PC-3 (cell line): ENCODE measurements at regions not wholly inside any gene's neighbourhood (a gene's known extent, or its start where the extent isn't known, plus 50 kb on each side); places are given as distances from the start of the nearest gene placed in this dataset.

Experiments
- ATAC-seq: fragments of 200-7000 bp; cut with Tn5 transposase; 2 replicates; pipeline ENCODE4 v1.9.1; 2020; ENCODE audit warnings: mild to moderate bottlenecking, moderate library complexity
- BruUV-seq: library from RNA; stranded (reverse); fragments of 400-500 nt; replicated peaks from 2 replicates; lab custom pipeline; 2021; lab: Mats Ljungman, UMichigan
- CTCF ChIA-PET: fragments of 300-600 bp; sonication (Branson Sonifier 250); formaldehyde crosslinking; loops from one replicate; lab custom pipeline; 2022; ENCODE audit warnings: antibody characterized with exemption; lab: Charles Lee
- POLR2A ChIA-PET: fragments of 300-600 bp; sonication (Branson Sonifier 250); formaldehyde crosslinking; loops from one replicate; lab custom pipeline; 2022; ENCODE audit warnings: antibody characterized with exemption; ENCODE audit not compliant: unreplicated experiment; lab: Charles Lee
- DNase-seq: peaks from one replicate; pipeline ENCODE4 v3.0.0-alpha.2; 2015
- H2AFZ ChIP-seq: fragments of 300-600 bp; sonication (generic); 2 replicates; pipeline ENCODE4 v1.6.0; 2016; ENCODE audit warnings: antibody characterized with exemption, low read length
- H3F3A ChIP-seq: fragments of 300-600 bp; sonication (generic); one replicate; pipeline ENCODE4 v1.6.0; 2017; ENCODE audit warnings: antibody characterized with exemption, low read length, control low read depth, mild to moderate bottlenecking; ENCODE audit not compliant: unreplicated experiment
- H3K27ac ChIP-seq: fragments of 300-600 bp; sonication (generic); 2 replicates; pipeline ENCODE4 v1.5.1; 2016; ENCODE audit warnings: mild to moderate bottlenecking, low read length
- H3K27me3 ChIP-seq: fragments of 300-600 bp; sonication (generic); 2 replicates; pipeline ENCODE4 v1.6.1; 2016; ENCODE audit warnings: low read length, mixed read lengths
- H3K36me3 ChIP-seq: fragments of 300-600 bp; sonication (generic); 2 replicates; pipeline ENCODE4 v1.6.1; 2016; ENCODE audit warnings: low read depth, mixed run types, low read length, mixed read lengths
- H3K4me1 ChIP-seq: fragments of 300-600 bp; sonication (generic); 2 replicates; pipeline ENCODE4 v1.5.1; 2016; ENCODE audit warnings: low read length; ENCODE audit not compliant: insufficient read depth
- H3K4me2 ChIP-seq: fragments of 300-600 bp; sonication (generic); 2 replicates; pipeline ENCODE4 v1.6.0; 2016; ENCODE audit warnings: low read length
- H3K4me3 ChIP-seq: fragments of 300-600 bp; sonication (generic); 2 replicates; pipeline ENCODE4 v1.5.1; 2016; ENCODE audit warnings: mild to moderate bottlenecking, low read length, mixed read lengths
- H3K79me2 ChIP-seq: fragments of 300-600 bp; sonication (generic); 2 replicates; pipeline ENCODE4 v1.6.1; 2017; ENCODE audit warnings: low read length, mixed read lengths
- H3K9ac ChIP-seq: fragments of 300-600 bp; sonication (generic); 2 replicates; pipeline ENCODE4 v1.6.0; 2016; ENCODE audit warnings: mild to moderate bottlenecking, low read length
- H3K9me2 ChIP-seq: fragments of 300-600 bp; sonication (generic); replicated peaks from 2 replicates; pipeline ENCODE4 v1.6.1; 2016; ENCODE audit warnings: mixed run types, low read length, mixed read lengths
- H3K9me3 ChIP-seq: fragments of 300-600 bp; sonication (generic); 2 replicates; pipeline ENCODE4 v1.6.1; 2016; ENCODE audit warnings: low read length, mixed read lengths
- H4K20me1 ChIP-seq: fragments of 300-600 bp; sonication (generic); 2 replicates; pipeline ENCODE4 v1.6.1; 2016; ENCODE audit warnings: low read length, mixed read lengths
- EZH2 ChIP-seq: fragments of 300-600 bp; sonication (generic); IDR thresholded peaks from one replicate; pipeline ENCODE4 v1.6.1; 2017; ENCODE audit warnings: antibody characterized with exemption, mild to moderate bottlenecking, low read length; ENCODE audit not compliant: unreplicated experiment
- EZH2phosphoT487 ChIP-seq: fragments of 300-600 bp; sonication (generic); IDR thresholded peaks from 2 replicates; pipeline ENCODE4 v1.6.1; 2018; ENCODE audit warnings: mild to moderate bottlenecking, antibody characterized with exemption, low read length, borderline replicate concordance
- intact Hi-C: fragments of 100-400 bp; cut with micrococcal nuclease; formaldehyde crosslinking; loops from 2 replicates; pipeline ENCODE4 v1.9.0; 2023
- TF ChIP-seq, protein P1 (sequence below): fragments of 300-600 bp; sonication (generic); conservative IDR thresholded peaks from 2 replicates; pipeline ENCODE4 v1.5.1; 2017; ENCODE audit warnings: antibody characterized with exemption, low read depth, mild to moderate bottlenecking, low read length

DNA sequence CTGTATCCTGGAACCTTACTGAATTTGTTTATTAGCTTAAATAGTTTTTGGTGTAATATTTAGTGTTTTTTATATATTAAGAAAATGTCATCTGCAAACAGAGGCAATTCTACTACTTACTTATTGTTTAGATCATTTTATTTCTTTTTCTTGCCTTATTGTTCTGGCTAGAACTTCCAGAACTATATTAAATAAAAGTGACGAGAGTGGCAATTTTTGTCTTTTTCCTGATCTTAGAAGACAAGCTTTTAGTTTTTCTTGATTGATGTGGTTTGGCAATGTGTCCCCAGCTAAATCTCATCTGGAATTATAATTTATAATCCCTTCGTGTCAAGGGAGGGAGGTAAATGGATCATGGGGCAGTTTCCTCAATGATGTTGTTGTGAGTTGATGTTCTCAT, 857.8 kb downstream of the SLC6A15 start:
- CTCF ChIA-PET: no interaction called here

DNA sequence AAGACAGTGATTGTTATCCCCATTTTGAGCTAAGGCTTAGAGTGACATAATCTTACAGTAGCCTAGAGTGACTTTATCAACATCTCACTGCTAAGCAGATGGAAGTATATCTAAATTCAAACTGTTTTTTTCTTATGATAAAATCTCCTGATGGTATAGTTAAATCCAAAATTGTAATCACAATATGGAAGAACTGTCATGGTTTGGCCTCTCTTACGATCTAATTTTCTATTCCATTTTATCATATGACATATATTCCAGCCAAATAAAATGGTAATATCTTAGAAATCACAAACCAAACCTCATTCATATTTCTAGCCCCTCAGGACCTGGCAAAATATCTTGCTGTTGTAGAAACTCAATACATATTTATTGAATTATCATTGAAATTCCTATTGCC, 864.7 kb downstream of the SLC6A15 start:
- Histone ChIP-seq H3K27ac (no peak overlapping the region), H3K9ac (no peak overlapping the region), H3K36me3 (no peaks in the 10 kb centered on the region), H3K27me3 (no peaks in the 10 kb centered on the region), H3K79me2 (no peaks in the 10 kb centered on the region), H3K4me1 (no peaks in the 10 kb centered on the region), H3K9me2 (no peaks in the 10 kb centered on the region), H3K9me3 (no peaks in the 10 kb centered on the region), H3F3A (no peaks in the 10 kb centered on the region), H4K20me1 (no peaks in the 10 kb centered on the region), H2AFZ (no peak overlapping the region), H3K4me3 (no peak overlapping the region), H3K4me2 (no peak overlapping the region)
- ChIA-PET CTCF (no interaction called here), POLR2A (no interaction called here)
- no TSS peak for BruUV-seq
- intact Hi-C loops: no loop called here
- no peak for DNase-seq
- TF ChIP-seq, protein P1, sequence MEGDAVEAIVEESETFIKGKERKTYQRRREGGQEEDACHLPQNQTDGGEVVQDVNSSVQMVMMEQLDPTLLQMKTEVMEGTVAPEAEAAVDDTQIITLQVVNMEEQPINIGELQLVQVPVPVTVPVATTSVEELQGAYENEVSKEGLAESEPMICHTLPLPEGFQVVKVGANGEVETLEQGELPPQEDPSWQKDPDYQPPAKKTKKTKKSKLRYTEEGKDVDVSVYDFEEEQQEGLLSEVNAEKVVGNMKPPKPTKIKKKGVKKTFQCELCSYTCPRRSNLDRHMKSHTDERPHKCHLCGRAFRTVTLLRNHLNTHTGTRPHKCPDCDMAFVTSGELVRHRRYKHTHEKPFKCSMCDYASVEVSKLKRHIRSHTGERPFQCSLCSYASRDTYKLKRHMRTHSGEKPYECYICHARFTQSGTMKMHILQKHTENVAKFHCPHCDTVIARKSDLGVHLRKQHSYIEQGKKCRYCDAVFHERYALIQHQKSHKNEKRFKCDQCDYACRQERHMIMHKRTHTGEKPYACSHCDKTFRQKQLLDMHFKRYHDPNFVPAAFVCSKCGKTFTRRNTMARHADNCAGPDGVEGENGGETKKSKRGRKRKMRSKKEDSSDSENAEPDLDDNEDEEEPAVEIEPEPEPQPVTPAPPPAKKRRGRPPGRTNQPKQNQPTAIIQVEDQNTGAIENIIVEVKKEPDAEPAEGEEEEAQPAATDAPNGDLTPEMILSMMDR: no peak
- TF ChIP-seq EZH2phosphoT487 (no peak), EZH2 (no peak)
- no peak for ATAC-seq

More for the DNA sequence above, 857.8 kb downstream of the SLC6A15 start:
- no peaks in the 10 kb centered on the region for H3K79me2 ChIP-seq
- intact Hi-C loops: no loop called here
- POLR2A ChIA-PET: no interaction called here
- no peak overlapping the region for H3K4me2 ChIP-seq
- no TSS peak for BruUV-seq
- H3K9me2 ChIP-seq: no peaks in the 10 kb centered on the region
- no peak overlapping the region for H3K27ac ChIP-seq
- TF ChIP-seq, protein P1: no peak
- no peak for TF ChIP-seq EZH2phosphoT487
- TF ChIP-seq EZH2: no peak
- H3K9me3 ChIP-seq: no peaks in the 10 kb centered on the region
- no peak overlapping the region for H2AFZ ChIP-seq
- no peaks in the 10 kb centered on the region for H3K36me3 ChIP-seq
- no peaks in the 10 kb centered on the region for H3F3A ChIP-seq
- H3K27me3 ChIP-seq: no peaks in the 10 kb centered on the region
- no peak for ATAC-seq
- H3K4me1 ChIP-seq: no peaks in the 10 kb centered on the region
- DNase-seq: no peak
- H4K20me1 ChIP-seq: no peaks in the 10 kb centered on the region
- H3K9ac ChIP-seq: no peak overlapping the region
- no peak overlapping the region for H3K4me3 ChIP-seq

- no peaks in the 10 kb centered on the region for H3K27me3 ChIP-seq
- intact Hi-C loops: no loop called here
- H3K9me3 ChIP-seq: no peaks in the 10 kb centered on the region
- DNase-seq (no peak), ATAC-seq (no peak)
- H3K4me3 ChIP-seq: no peak overlapping the region
- no TSS peak for BruUV-seq
- H3K36me3 ChIP-seq: no peaks in the 10 kb centered on the region
- H3K4me1 ChIP-seq: no peaks in the 10 kb centered on the region
- no peak overlapping the region for H3K4me2 ChIP-seq
- no peak for TF ChIP-seq EZH2
- no peak for TF ChIP-seq EZH2phosphoT487
- TF ChIP-seq, protein P1: no peak
- H3K9me2 ChIP-seq: no peaks in the 10 kb centered on the region
- H3F3A ChIP-seq: no peaks in the 10 kb centered on the region
- no peak overlapping the region for H2AFZ ChIP-seq
- ChIA-PET POLR2A (no interaction called here), CTCF (no interaction called here)
- no peaks in the 10 kb centered on the region for H3K79me2 ChIP-seq
- no peak overlapping the region for H3K27ac ChIP-seq
- no peaks in the 10 kb centered on the region for H4K20me1 ChIP-seq
- no peak overlapping the region for H3K9ac ChIP-seq
These were observed 865.7 kb downstream of the SLC6A15 start for GRCh38 chr12:84046859-84047258.
